ENCODE measurements at regions not wholly inside any gene's neighbourhood (a gene's known extent, or its start where the extent isn't known, plus 50 kb on each side); places are given as distances from the start of the nearest gene placed in this dataset.

GRCh38 chr21:36601362-36601761 lies 97.6 kb upstream of the SIM2 start:
- ATAC-seq = no peak
- WGBS (ENCODE audit: insufficient coverage, low coverage, missing lambda C conversion rate) = 2% methylated on average over 3 of the region's 3 CpGs
- no peak for DNase-seq (ENCODE audit: extremely low read depth in 1 of 4, low spot score in 3 of 4)
- in situ Hi-C loops (cut with MboI) = no loop called here
- CTCF ChIA-PET (ENCODE audit: low intra/inter-chr PET ratio) = no interaction called here
- no peaks in the 10 kb centered on the region for H3K9me3 ChIP-seq (replicated peaks; ENCODE audit: control insufficient read depth, insufficient read depth, low read depth, low read length)
- no peaks in the 10 kb centered on the region for H3K4me1 ChIP-seq (replicated peaks in 1 of 2; ENCODE audit: control insufficient read depth in 2 of 2, insufficient read depth in 2 of 2, low read length in 2 of 2)
- FAIRE-seq = no peak
- intact Hi-C loops (cut with micrococcal nuclease) = no loop called here
- H3K27me3 ChIP-seq (ENCODE audit: control insufficient read depth in 2 of 2, insufficient read depth in 2 of 2, low read length in 2 of 2) = peaks cover 36 to 71% of the 10 kb centered on the region in 2 experiments
- H3K79me2 ChIP-seq (ENCODE audit: control insufficient read depth, insufficient read depth, low read length) = no peaks in the 10 kb centered on the region
- H3K36me3 ChIP-seq (ENCODE audit: control insufficient read depth, insufficient read depth, low read length) = no peaks in the 10 kb centered on the region
- no peaks in the 10 kb centered on the region for H4K20me1 ChIP-seq (replicated peaks; ENCODE audit: control insufficient read depth, insufficient read depth, low read length)
- H3K4me2 ChIP-seq (ENCODE audit: insufficient read depth, low read length) = no peak overlapping the region
- no peak overlapping the region for H2AFZ ChIP-seq (ENCODE audit: low read depth, low read length)
- H3K27ac ChIP-seq (ENCODE audit: extremely low read depth, low read depth, low read length) = no peak overlapping the region
- no TSS peak for BruUV-seq (replicated peaks)
- no peak overlapping the region for H3K9ac ChIP-seq (ENCODE audit: insufficient read depth in 1 of 2, low read depth in 2 of 2, low read length in 2 of 2)
- peaks cover 3% of the 10 kb centered on the region for H3K9me1 ChIP-seq (ENCODE audit: control insufficient read depth, insufficient read depth, low read length)
- H3K4me3 ChIP-seq = no peak overlapping the region
- TF ChIP-seq LCOR (CRISPR knock-in tag; IDR thresholded peaks at IDR 0.05) = no peak
- TF ChIP-seq RBM39 (optimal IDR thresholded peaks at IDR 0.05; ENCODE audit: low read depth, low read length) = no peak
- TF ChIP-seq GATA2 (CRISPR knock-in tag; IDR thresholded peaks at IDR 0.05) = no peak
- TF ChIP-seq ZBTB8A (IDR thresholded peaks at IDR 0.05; ENCODE audit: partially characterized antibody) = no peak
- no peak for TF ChIP-seq HNRNPK (IDR thresholded peaks at IDR 0.05; ENCODE audit: low read depth, low read length, poor library complexity, severe bottlenecking)
- no peak for TF ChIP-seq SLC30A9 (CRISPR knock-in tag; IDR thresholded peaks at IDR 0.05)
- TF ChIP-seq SIX5 (IDR thresholded peaks at IDR 0.05; ENCODE audit: borderline replicate concordance in 1 of 2, insufficient read depth in 1 of 2, low read depth in 1 of 2, low read length in 2 of 2) = no peak
- no peak for TF ChIP-seq KDM4B (IDR thresholded peaks at IDR 0.05; ENCODE audit: borderline replicate concordance in 2 of 2, low read depth in 1 of 2)
- TF ChIP-seq ILF3 (IDR thresholded peaks at IDR 0.05; ENCODE audit: borderline replicate concordance) = no peak
- no peak for TF ChIP-seq BDP1 (IDR thresholded peaks at IDR 0.05; ENCODE audit: insufficient read depth, insufficient read length)
- TF ChIP-seq ZNF280B (CRISPR knock-in tag; IDR thresholded peaks at IDR 0.05) = no peak
- TF ChIP-seq, protein P1, sequence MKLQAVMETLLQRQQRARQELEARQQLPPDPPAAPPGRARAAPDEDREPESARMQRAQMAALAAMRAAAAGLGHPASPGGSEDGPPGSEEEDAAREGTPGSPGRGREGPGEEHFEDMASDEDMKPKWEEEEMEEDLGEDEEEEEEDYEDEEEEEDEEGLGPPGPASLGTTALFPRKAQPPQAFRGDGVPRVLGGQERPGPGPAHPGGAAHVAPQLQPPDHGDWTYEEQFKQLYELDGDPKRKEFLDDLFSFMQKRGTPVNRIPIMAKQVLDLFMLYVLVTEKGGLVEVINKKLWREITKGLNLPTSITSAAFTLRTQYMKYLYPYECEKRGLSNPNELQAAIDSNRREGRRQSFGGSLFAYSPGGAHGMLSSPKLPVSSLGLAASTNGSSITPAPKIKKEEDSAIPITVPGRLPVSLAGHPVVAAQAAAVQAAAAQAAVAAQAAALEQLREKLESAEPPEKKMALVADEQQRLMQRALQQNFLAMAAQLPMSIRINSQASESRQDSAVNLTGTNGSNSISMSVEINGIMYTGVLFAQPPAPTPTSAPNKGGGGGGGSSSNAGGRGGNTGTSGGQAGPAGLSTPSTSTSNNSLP (IDR thresholded peaks at IDR 0.05; ENCODE audit: borderline replicate concordance, low read depth, low read length) = no peak
- no peak for TF ChIP-seq ZNF277 (CRISPR knock-in tag; IDR thresholded peaks at IDR 0.05; ENCODE audit: borderline replicate concordance)
- TF ChIP-seq, protein P2, sequence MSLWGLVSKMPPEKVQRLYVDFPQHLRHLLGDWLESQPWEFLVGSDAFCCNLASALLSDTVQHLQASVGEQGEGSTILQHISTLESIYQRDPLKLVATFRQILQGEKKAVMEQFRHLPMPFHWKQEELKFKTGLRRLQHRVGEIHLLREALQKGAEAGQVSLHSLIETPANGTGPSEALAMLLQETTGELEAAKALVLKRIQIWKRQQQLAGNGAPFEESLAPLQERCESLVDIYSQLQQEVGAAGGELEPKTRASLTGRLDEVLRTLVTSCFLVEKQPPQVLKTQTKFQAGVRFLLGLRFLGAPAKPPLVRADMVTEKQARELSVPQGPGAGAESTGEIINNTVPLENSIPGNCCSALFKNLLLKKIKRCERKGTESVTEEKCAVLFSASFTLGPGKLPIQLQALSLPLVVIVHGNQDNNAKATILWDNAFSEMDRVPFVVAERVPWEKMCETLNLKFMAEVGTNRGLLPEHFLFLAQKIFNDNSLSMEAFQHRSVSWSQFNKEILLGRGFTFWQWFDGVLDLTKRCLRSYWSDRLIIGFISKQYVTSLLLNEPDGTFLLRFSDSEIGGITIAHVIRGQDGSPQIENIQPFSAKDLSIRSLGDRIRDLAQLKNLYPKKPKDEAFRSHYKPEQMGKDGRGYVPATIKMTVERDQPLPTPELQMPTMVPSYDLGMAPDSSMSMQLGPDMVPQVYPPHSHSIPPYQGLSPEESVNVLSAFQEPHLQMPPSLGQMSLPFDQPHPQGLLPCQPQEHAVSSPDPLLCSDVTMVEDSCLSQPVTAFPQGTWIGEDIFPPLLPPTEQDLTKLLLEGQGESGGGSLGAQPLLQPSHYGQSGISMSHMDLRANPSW (CRISPR knock-in tag; IDR thresholded peaks at IDR 0.05) = no peak
- TF ChIP-seq ZNF212 (CRISPR knock-in tag; IDR thresholded peaks at IDR 0.05) = no peak
- no peak for TF ChIP-seq ZNF146 (CRISPR knock-in tag; IDR thresholded peaks at IDR 0.05; ENCODE audit: unreplicated experiment)
- POLR2A ChIA-PET = no interaction called here
